RWPE1 (cell line): ENCODE measurements at regions not wholly inside any gene's neighbourhood (a gene's known extent, or its start where the extent isn't known, plus 50 kb on each side); places are given as distances from the start of the nearest gene placed in this dataset.

ENCODE experiments used
- CTCF ChIA-PET: fragments of 350-600 bp; sonication (Branson Sonifier 250); formaldehyde crosslinking; extraction: SDS; loops from one replicate; lab custom pipeline; 2021; lab: Yijun Ruan, JAX
- POLR2A ChIA-PET: fragments of 400-600 bp; formaldehyde crosslinking; extraction: SDS; loops from one replicate; lab custom pipeline; 2020; ENCODE audit warnings: antibody characterized with exemption; ENCODE audit not compliant: low non-redundant PET; lab: Yijun Ruan, JAX
- DNase-seq: peaks from one replicate; pipeline ENCODE4 v3.0.0; 2012; ENCODE audit warnings: low spot score
- H3K27ac ChIP-seq: fragments of 450-650 bp; 2 replicates; pipeline ENCODE4 v1.5.1; 2017
- TF ChIP-seq, protein P1 (sequence below): fragments of 450-650 bp; conservative IDR thresholded peaks from 2 replicates; pipeline ENCODE4 v1.5.1; 2017; ENCODE audit warnings: low read depth, mild to moderate bottlenecking

GRCh38 chr3:18295171-18295920 is 129.8 kb downstream of the SATB1 start:
- DNase-seq = peak; percentile 81
- TF ChIP-seq, protein P1, sequence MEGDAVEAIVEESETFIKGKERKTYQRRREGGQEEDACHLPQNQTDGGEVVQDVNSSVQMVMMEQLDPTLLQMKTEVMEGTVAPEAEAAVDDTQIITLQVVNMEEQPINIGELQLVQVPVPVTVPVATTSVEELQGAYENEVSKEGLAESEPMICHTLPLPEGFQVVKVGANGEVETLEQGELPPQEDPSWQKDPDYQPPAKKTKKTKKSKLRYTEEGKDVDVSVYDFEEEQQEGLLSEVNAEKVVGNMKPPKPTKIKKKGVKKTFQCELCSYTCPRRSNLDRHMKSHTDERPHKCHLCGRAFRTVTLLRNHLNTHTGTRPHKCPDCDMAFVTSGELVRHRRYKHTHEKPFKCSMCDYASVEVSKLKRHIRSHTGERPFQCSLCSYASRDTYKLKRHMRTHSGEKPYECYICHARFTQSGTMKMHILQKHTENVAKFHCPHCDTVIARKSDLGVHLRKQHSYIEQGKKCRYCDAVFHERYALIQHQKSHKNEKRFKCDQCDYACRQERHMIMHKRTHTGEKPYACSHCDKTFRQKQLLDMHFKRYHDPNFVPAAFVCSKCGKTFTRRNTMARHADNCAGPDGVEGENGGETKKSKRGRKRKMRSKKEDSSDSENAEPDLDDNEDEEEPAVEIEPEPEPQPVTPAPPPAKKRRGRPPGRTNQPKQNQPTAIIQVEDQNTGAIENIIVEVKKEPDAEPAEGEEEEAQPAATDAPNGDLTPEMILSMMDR = peak; percentile 64
- CTCF ChIA-PET = interaction anchor here (0.5 to 0.8 kb wide), 2 partner anchors 8 to 919 kb away, joined by 4 to 5 read pairs; no protein-coding TSS in a partner anchor
- POLR2A ChIA-PET = no interaction called here
- peak overlapping the region; percentile 80 for H3K27ac ChIP-seq

GRCh38 chr3:18290157-18290556 is 135.0 kb downstream of the SATB1 start:
- ChIA-PET CTCF (no interaction called here), POLR2A (no interaction called here)
- TF ChIP-seq, protein P1 = no peak
- no peak for DNase-seq
- no peak overlapping the region for H3K27ac ChIP-seq

- no peak for DNase-seq
- POLR2A ChIA-PET = no interaction called here
- TF ChIP-seq, protein P1 = no peak
- CTCF ChIA-PET = no interaction called here
- no peak overlapping the region for H3K27ac ChIP-seq
These were observed 136.9 kb downstream of the SATB1 start for GRCh38 chr3:18288243-18288642.

- ChIA-PET CTCF (no interaction called here), POLR2A (no interaction called here)
- no peak overlapping the region for H3K27ac ChIP-seq
- TF ChIP-seq, protein P1 = no peak
- DNase-seq = no peak
These were observed 140.4 kb downstream of the SATB1 start for GRCh38 chr3:18284716-18285115.

- ChIA-PET CTCF (no interaction called here), POLR2A (no interaction called here)
- DNase-seq = no peak
- no peak overlapping the region for H3K27ac ChIP-seq
- TF ChIP-seq, protein P1 = no peak
These were observed 141.5 kb downstream of the SATB1 start for GRCh38 chr3:18283680-18284079.

DNA sequence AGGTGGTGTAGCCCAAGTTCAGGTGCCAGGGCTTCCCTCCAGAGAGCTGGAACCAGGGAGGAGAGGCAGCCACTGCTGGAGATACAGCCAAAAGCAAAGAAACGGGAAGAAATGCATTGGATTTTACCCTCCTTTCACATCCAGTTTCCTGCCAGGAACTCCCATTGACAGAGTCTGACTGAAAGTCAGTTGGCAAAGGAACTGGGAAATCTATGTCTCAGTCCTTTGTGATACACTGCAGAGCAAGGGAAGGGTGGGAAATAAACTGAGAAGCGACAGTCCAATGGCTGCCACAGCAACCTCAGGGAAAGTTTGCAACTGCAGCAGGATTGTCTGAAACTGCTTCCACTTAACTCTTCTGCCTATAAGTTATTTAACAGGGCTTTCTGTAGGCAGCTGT is 142.6 kb downstream of the SATB1 start:
- no peak for DNase-seq
- no peak overlapping the region for H3K27ac ChIP-seq
- ChIA-PET CTCF (no interaction called here), POLR2A (no interaction called here)
- TF ChIP-seq, protein P1 = no peak
